AG08396 (cell line): ENCODE measurements at regions not wholly inside any gene's neighbourhood (a gene's known extent, or its start where the extent isn't known, plus 50 kb on each side); places are given as distances from the start of the nearest gene placed in this dataset.
"Not testable (repeated sequence)": the region's sequence is repeated elsewhere in the genome, so short reads cannot be mapped to it uniquely, and the experiment has no call there.

Source experiments
- DNase-seq: peaks from one replicate; pipeline ENCODE4 v3.0.0; 2012; ENCODE audit warnings: low spot score, mixed read lengths

GRCh38 chr5:85395526-85395925 is 1010.8 kb upstream of the EDIL3 start:
- DNase-seq: no peak

DNA sequence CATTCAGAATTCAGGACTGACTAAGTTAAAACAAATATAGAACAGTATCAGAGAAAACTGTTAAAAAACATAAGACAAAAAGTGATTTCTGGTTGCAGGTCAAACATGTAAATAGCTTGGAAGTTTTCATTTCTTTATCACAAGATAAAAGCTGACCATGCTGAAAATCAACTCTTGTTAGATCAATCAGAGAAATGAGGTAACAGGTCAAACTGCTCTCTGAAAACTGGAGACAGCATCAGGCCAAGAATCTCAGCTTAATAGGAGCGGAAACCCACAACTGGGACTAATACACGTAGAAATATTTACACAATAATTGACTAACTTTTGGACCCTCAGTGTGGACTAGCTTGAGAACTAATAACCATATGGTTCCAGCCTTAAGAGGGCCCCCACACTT is 1012.8 kb upstream of the EDIL3 start:
- DNase-seq: no peak

GRCh38 chr5:85428426-85428934 is 1043.8 kb upstream of the EDIL3 start:
- DNase-seq: no peak

DNA sequence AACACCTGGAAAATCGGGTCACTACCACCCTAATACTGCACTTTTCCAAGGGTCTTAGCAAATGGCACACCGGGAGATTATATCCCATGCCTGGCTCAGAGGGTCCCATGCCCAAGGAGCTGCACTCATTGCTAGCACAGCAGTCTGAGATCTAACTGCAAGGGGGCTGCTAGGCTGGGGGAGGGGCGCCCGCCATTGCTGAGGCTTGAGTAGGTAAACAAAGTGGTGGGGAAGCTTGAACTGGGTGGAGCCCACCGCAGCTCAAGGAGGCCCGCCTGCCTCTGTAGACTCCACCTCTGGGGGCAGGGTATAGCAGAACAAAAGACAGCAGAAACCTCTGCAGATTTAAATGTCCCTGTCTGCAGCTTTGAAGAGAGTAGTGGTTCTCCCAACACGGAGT is 1047.0 kb upstream of the EDIL3 start:
- not testable (repeated sequence) for DNase-seq

GRCh38 chr5:85441156-85441555 is 1056.5 kb upstream of the EDIL3 start:
- no peak for DNase-seq

DNA sequence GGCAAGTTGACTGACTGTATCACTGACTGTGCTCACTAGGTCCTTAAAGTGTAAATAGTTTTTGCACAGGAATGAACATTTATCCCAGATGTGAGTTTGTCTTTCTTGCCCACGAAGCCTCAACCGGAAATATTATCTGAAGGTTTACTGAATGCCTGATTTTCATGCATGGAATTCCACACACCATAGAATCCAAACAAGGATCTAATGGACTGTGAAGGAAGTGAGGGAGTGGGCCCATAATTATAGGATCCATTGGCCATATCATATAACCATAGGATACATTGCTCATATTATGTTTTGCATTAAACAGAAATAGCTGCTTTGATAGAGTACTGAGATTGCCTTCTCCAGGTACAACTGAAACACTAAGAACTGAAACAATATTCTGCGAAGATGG is 1057.2 kb upstream of the EDIL3 start:
- no peak for DNase-seq

DNA sequence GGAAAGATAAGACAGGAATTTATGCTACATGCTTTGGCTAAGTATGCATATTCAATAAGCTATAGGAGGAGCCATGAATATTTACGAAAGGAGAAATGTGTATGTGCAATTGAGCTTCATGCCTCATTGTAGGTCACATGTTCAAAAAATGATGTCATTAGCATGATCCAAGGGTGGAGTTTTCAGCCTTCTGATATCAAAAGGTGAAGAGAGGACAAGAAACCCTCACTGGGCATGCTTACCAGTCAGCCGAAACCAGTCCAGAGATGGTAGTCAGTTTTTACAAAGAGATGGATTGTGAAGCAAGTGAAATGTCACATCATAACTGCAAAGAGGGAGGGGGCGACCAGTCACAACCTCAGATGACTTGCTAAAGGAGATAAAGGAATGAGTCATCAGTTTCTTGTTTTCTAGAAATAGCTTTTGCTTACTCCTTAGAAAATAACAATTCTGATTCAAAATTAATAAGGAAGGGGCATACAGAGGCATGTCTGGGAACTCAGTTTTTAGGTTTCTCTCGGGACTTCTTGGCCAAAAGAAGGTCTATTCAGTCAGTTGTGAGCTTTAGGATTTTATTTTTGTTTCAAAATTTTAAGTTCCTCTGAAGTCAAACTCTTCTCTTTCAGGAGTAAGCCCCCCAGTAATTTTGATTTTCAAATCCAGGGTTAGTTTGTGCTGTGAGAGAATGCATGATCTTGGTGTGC is 1067.8 kb upstream of the EDIL3 start:
- no peak for DNase-seq

- DNase-seq: no peak
Observed at GRCh38 chr5:85453026-85453349, 1068.3 kb upstream of the EDIL3 start.

- no peak for DNase-seq
Observed at GRCh38 chr5:85458319-85458718, 1073.6 kb upstream of the EDIL3 start.

GRCh38 chr5:85462957-85463356 is 1078.3 kb upstream of the EDIL3 start:
- no peak for DNase-seq

- no peak for DNase-seq
Observed at GRCh38 chr5:85466423-85466822, 1081.7 kb upstream of the EDIL3 start.

- DNase-seq: no peak
Observed at GRCh38 chr5:85472749-85473148, 1088.1 kb upstream of the EDIL3 start.

DNA sequence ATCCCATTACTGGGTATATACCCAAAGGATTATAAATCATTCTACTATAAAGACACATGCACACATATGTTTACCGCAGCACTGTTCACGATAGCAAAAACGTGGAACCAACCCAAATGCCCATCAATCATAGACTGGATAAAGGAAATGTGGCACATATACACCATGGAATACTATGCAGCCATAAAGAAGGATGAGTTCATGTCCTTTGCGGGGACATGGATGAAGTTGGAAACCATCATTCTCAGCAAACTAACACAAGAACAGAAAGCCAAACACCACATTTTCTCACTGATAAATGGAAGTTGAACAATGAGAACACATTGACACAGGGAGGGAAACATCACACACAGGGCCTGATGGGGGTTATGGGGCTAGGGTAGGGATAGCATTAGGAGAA is 1090.5 kb upstream of the EDIL3 start:
- DNase-seq: not testable (repeated sequence)

GRCh38 chr5:85476617-85477016 is 1091.9 kb upstream of the EDIL3 start:
- DNase-seq: no peak

- no peak for DNase-seq
Observed at GRCh38 chr5:85479849-85480248, 1095.2 kb upstream of the EDIL3 start.

GRCh38 chr5:85484982-85485574 is 1100.4 kb upstream of the EDIL3 start:
- no peak for DNase-seq

DNA sequence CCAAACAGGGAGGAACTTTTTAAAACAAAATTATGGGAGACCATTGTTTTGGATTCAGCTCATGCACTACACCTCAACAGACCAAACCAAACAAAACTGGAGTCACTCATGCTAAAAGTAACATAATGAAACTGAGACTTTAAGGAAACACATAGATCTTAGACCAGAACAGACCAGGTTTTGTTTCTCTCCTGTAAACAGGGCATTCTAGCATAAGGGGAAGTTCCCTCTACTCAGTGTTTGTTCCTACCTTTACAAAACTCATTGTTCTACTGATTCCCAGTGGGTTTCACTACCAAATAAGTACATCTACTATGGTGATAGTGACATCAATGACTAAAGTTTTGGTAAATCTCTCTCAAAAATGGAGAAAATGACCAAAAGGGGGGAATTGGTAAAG is 1103.6 kb upstream of the EDIL3 start:
- no peak for DNase-seq

DNA sequence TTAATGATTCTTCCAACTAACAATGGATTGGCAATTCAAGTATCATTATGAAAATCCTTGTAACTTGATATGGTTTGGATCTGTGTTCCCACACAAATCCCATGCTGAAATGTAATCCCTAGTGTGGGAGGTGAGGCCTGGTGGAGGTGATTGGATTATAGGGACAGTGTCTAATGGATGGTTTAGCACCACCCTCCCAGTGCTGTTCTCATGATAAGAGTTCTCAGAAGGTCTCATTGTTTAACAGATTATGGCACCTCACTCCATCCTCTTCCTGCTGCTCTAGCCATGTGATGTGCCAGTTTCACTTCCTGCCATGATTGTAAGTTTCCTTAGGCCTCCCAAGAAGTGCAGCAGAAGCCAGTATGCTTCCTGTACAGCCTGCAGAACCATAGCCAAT is 1116.2 kb upstream of the EDIL3 start:
- no peak for DNase-seq

DNA sequence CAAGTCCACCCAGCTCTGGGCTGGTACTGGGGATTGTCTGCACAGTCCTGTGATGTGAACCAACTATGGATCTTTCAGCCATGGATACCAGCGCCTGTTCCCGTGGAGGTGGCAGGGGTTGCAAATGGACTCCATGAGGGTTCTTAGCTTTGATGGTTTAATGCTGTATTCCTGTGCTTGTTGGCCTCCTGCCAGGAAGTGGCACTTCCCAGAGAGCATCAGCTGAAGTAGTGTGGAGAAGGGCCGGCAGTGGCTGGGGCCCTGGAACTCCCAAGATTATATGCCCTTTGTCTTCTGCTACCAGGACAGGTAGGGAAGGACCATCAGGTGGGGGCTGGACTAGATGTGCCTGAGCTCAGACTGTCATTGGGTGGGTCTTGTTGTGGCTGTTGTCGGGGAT is 1104.8 kb upstream of the COX7C start:
- DNase-seq: no peak

DNA sequence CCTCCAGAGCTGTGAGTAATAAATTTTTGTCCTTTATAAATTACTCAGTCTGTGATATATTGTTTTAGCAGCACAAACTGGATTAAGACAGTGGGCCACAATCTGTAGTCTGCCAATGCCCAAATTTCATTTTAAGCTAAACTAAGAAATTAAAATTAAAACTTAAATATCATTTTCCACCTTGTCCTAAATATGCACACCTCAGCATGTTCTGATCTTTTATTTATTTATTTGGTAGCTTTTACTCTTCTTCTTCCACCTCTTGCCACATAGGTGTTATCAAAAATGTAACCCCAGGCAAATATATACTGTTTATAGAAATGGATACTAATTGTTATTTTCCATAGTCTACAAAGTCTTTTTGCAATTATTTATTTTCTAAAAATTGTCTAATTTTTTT is 1102.2 kb upstream of the COX7C start:
- DNase-seq: no peak

DNA sequence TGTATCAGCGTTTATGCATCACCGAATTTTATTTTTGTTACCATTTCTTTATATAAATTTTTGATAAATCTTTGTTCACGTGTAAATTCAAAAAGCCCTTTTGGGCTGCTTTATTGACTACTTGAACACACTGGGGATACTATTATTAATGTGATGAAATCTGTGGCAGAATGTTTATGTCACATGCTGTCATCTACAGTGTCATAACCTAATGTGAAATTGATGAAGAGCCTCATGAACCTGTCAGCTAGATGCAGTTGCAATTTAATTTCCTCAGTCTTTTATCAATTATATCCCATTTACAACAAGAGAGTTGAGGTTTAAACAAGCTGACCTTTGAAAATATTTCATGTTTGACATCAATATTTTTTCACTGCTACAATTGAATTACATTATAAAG is 1100.4 kb upstream of the COX7C start:
- no peak for DNase-seq

DNA sequence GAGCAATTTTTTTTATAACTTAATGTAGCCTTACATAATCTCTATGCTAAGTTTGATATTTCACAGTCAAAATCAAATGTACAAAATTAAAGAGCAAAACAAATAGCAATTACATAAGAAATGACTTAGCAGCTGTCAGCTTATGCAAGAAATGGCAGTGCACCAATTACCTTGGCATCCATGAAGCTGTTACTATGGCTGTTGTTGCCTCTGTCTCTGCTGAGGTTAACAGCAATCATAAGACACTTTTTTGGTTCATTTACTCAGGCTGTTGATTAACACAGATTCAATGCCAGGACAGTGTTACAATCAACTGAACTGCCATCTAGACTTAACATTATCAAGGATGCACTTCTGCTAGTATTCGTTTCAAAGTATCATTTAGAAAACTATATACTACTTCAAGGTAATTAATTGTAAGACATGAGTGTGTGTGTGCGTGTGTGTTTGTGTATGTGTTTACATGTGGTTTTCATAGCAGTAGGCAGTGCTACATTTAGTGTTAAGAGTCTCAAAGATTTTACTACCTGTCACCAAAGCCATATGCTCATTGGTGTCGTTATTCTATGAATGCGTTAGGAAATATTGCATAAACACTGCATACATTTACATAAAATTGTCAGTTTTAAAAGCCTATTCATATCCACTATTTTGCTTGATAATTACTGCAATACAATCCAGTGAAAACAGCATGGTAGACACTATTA is 1084.2 kb upstream of the COX7C start:
- DNase-seq: no peak

DNA sequence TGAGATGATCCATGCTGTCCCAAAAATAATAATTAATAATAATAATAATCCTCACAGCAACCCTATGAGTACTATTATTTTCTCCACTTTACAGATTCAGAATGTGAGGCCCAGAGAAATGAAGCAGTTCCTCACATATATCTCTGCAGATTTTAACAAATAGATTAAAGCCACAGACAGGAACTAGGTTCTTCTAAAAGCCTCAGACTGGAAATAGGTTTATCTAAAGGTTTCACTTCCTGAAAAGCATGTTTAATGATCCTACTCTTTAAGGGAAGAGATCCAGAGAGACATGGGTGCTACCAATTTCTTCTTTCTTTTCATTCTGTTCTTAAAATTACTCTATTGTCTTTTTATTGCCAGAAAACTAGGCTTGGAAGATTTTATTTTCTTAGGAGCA is 1079.4 kb upstream of the COX7C start:
- DNase-seq: no peak

DNA sequence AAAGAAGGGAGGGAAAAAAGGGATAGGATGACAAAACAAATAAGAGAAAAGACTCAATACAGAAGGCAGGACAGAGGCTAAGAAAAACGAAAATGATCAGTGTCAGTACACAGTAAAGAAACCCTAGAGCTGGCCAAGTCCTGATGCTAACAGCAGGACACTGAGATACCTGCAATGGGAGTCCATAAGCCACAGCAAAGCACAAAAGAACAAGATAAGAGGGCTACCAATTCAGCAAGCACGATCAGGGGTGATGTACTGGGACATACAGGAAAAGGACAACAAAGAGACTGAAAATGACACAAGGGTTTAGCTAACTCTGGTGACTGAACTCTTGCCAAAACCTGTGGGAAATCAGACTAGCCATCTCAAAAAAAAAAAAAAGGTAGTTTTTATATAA is 1072.6 kb upstream of the COX7C start:
- no peak for DNase-seq
